MCF 10A (cell line): ENCODE measurements at regions not wholly inside any gene's neighbourhood (a gene's known extent, or its start where the extent isn't known, plus 50 kb on each side); places are given as distances from the start of the nearest gene placed in this dataset.

Experiments used
- BruUV-seq: library from RNA; stranded (reverse); fragments of 400-500 nt; replicated peaks from 2 replicates; lab custom pipeline; 2021; lab: Mats Ljungman, UMichigan
- CTCF ChIA-PET: fragments of 300-600 bp; sonication (Branson Sonifier 250); formaldehyde crosslinking; extraction: SDS; loops from one replicate; lab custom pipeline; 2021; ENCODE audit warnings: antibody characterized with exemption, inconsistent platforms; lab: Yijun Ruan, JAX
- POLR2A ChIA-PET: fragments of 300-600, 350-650 bp; sonication (Branson Sonifier 250); formaldehyde crosslinking; extraction: SDS; loops from one replicate; lab custom pipeline; 2020; ENCODE audit warnings: antibody characterized with exemption, inconsistent platforms; lab: Yijun Ruan, JAX
- DNase-seq: peaks from one replicate; pipeline ENCODE4 v3.0.0-alpha.2; 2018; ENCODE audit not compliant: unreplicated experiment
- H3K27ac Mint-ChIP-seq: one replicate; pipeline ENCODE4 v1.8.0; 2022; ENCODE audit warnings: mild to moderate bottlenecking, low read depth, mixed read lengths; ENCODE audit not compliant: unreplicated experiment
- H3K27me3 Mint-ChIP-seq: one replicate; pipeline ENCODE4 v1.8.0; 2022; ENCODE audit warnings: mixed read lengths; ENCODE audit not compliant: insufficient read depth, unreplicated experiment
- H3K36me3 Mint-ChIP-seq: one replicate; pipeline ENCODE4 v1.8.0; 2022; ENCODE audit warnings: mild to moderate bottlenecking, moderate library complexity, mixed read lengths; ENCODE audit not compliant: insufficient read depth, unreplicated experiment
- H3K4me1 Mint-ChIP-seq: one replicate; pipeline ENCODE4 v1.8.0; 2022; ENCODE audit warnings: mixed read lengths; ENCODE audit not compliant: insufficient read depth, unreplicated experiment
- H3K4me3 Mint-ChIP-seq: one replicate; pipeline ENCODE4 v1.8.0; 2022; ENCODE audit warnings: mild to moderate bottlenecking, moderate library complexity, mixed read lengths; ENCODE audit not compliant: unreplicated experiment
- H3K9me3 Mint-ChIP-seq: one replicate; pipeline ENCODE4 v1.8.0; 2022; ENCODE audit warnings: mixed read lengths; ENCODE audit not compliant: unreplicated experiment
- intact Hi-C: fragments of 100-400 bp; cut with micrococcal nuclease; formaldehyde crosslinking; loops from 2 replicates; pipeline ENCODE4 v1.14.1; 2022
- TF ChIP-seq, protein P1 (sequence below): fragments of 200-600 bp; IDR thresholded peaks from one replicate; pipeline ENCODE4 v1.8.0; 2022; ENCODE audit warnings: antibody characterized with exemption, mild to moderate bottlenecking; ENCODE audit not compliant: unreplicated experiment

DNA sequence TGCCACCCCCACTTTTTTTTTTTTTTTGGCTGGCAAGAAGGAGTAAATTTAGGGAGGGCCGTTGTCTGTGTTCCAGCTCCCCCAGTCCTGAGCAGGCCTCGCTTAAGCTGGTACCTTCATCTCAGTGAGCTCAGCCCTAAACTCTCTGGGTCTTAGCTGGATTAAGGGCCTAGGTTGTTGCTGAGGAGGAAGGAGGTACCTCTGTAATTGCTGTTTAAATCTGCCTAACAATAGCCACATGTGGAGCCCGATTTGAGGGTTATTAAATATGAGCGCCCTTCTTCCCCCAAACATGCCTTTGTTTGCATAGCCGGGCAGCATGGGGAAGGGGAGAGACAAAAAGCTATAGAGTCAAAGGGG lies 179.0 kb upstream of the PITX1 start:
- no peak overlapping the region for H3K27ac Mint-ChIP-seq
- no peaks in the 10 kb centered on the region for H3K36me3 Mint-ChIP-seq
- intact Hi-C loops = no loop called here
- peaks cover 6% of the 10 kb centered on the region for H3K9me3 Mint-ChIP-seq
- no TSS peak for BruUV-seq
- H3K4me3 Mint-ChIP-seq = no peak overlapping the region
- POLR2A ChIA-PET = no interaction called here
- peaks cover 14% of the 10 kb centered on the region for H3K27me3 Mint-ChIP-seq
- H3K4me1 Mint-ChIP-seq = peaks cover 14% of the 10 kb centered on the region
- TF ChIP-seq, protein P1, sequence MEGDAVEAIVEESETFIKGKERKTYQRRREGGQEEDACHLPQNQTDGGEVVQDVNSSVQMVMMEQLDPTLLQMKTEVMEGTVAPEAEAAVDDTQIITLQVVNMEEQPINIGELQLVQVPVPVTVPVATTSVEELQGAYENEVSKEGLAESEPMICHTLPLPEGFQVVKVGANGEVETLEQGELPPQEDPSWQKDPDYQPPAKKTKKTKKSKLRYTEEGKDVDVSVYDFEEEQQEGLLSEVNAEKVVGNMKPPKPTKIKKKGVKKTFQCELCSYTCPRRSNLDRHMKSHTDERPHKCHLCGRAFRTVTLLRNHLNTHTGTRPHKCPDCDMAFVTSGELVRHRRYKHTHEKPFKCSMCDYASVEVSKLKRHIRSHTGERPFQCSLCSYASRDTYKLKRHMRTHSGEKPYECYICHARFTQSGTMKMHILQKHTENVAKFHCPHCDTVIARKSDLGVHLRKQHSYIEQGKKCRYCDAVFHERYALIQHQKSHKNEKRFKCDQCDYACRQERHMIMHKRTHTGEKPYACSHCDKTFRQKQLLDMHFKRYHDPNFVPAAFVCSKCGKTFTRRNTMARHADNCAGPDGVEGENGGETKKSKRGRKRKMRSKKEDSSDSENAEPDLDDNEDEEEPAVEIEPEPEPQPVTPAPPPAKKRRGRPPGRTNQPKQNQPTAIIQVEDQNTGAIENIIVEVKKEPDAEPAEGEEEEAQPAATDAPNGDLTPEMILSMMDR = no peak
- DNase-seq = no peak
- CTCF ChIA-PET = interaction anchor here (0.7 to 2.2 kb wide), 5 partner anchors 8 to 119 kb away, joined by 3 to 8 read pairs (median 4); no protein-coding TSS in a partner anchor

DNA sequence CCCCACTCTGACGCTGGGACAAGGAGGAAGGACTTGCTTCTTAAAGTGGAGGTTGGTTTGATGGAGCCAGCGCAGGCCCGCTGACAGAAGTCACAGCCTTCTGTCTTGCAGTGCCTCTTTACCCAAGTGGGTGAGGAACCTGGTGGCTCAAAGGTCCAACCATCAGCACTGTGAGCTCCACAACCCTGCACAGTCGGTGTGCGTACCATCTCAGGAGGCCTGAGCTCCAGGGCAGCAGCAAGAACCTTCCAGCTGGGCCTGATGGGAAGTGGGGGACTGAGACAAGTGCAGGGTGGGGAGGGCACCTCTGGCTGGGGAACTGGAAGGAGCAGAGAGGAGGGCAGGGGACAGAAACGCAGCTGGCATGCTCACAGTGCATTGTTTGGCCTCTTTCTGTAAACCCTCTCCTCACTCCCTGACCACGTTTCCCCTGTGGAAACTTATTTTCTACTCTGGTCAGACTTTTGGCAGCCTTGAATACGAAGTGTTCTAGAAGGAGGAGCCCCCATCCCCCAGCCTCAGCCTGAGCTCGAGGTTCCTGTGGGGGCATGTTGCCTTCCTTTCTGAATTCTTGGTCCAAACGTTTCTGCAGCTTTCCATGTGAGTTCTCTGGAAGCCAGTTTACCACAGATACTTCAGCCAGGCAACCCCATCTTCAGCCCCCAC lies 178.5 kb upstream of the PITX1 start:
- Mint-ChIP-seq H3K9me3 (peaks cover 6% of the 10 kb centered on the region), H3K27me3 (peaks cover 14% of the 10 kb centered on the region), H3K27ac (no peak overlapping the region), H3K4me3 (no peak overlapping the region), H3K36me3 (no peaks in the 10 kb centered on the region), H3K4me1 (peaks cover 14% of the 10 kb centered on the region)
- intact Hi-C loops = no loop called here
- no TSS peak for BruUV-seq
- no peak for DNase-seq
- TF ChIP-seq, protein P1 = no peak
- ChIA-PET CTCF (interaction anchor here (0.6 to 2.6 kb wide), 7 partner anchors 8 to 179 kb away, joined by 3 to 14 read pairs (median 4); no protein-coding TSS in a partner anchor), POLR2A (interaction anchor here (0.5 to 0.6 kb wide), 2 partner anchors 101 to 306 kb away, joined by 4 read pairs; no protein-coding TSS in a partner anchor)

DNA sequence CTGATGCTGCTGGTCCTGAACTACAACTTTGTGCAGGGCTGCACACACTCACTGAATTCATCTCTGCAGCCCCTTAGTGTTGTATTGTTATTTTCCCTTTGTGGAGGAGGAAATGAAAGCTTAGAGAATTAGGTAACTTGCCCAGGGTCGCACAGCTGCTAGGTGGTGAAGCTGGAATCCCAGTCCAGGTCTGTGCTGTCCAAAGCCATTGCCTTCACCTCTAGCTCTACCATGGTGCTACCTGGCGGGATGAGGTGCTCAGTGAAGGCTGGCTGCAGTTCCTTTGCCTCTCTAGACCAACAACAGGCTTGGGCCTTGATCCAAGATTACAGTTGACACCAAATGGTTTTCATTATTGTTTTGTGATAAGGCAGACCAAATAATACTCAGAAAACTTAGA lies 177.8 kb upstream of the PITX1 start:
- Mint-ChIP-seq H3K36me3 (no peaks in the 10 kb centered on the region), H3K27me3 (peaks cover 14% of the 10 kb centered on the region), H3K9me3 (peaks cover 6% of the 10 kb centered on the region), H3K4me3 (no peak overlapping the region), H3K4me1 (peaks cover 14% of the 10 kb centered on the region), H3K27ac (no peak overlapping the region)
- POLR2A ChIA-PET = interaction anchor here (0.6 kb wide), 1 partner anchor 305 kb away, joined by 4 read pairs; no protein-coding TSS in a partner anchor
- TF ChIP-seq, protein P1 = no peak
- no peak for DNase-seq
- no TSS peak for BruUV-seq
- intact Hi-C loops = no loop called here
- CTCF ChIA-PET = interaction anchor here (0.6 to 2.6 kb wide), 4 partner anchors 10 to 179 kb away, joined by 3 to 14 read pairs (median 6); no protein-coding TSS in a partner anchor

DNA sequence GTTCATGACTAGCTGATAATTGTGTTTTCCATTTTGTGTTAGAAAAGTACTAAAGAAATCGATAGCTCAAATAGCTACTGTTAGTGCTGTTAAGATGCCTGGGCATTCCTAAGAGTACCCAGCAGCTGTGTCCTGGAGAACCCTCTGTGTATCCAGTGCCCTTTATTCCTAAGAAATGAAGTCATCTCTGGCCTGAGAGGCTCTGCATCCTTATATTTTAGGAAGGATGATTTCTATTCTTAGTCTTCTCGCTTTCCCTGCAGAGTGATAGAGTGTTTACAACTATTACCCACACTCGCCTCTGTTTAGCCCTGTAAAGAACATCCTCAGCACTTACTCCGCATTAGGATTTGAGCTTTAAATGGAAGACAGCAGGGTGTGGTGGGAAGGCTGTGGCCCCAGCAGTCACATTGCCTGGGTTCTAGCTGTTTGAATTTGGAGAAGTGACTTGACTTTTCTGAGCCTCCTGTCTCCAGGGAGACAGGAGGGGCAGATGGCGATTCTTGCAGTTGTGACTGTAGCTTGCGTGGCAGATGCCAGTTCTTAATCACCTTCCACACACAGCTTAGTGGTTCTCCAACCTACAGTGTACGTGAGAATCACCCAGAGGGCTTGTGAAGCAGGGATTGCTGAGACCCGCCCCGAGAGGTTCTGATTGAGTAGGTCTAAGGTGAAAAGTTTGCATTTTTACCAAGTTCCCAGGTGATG lies 177.2 kb upstream of the PITX1 start:
- peaks cover 10% of the 10 kb centered on the region for H3K27me3 Mint-ChIP-seq
- no peaks in the 10 kb centered on the region for H3K36me3 Mint-ChIP-seq
- H3K27ac Mint-ChIP-seq = no peak overlapping the region
- ChIA-PET CTCF (interaction anchor here (0.6 to 2.6 kb wide), 3 partner anchors 10 to 32 kb away, joined by 4 to 14 read pairs (median 9); no protein-coding TSS in a partner anchor), POLR2A (no interaction called here)
- H3K4me1 Mint-ChIP-seq = peaks cover 14% of the 10 kb centered on the region
- TF ChIP-seq, protein P1 = no peak
- no peak overlapping the region for H3K4me3 Mint-ChIP-seq
- intact Hi-C loops = no loop called here
- no TSS peak for BruUV-seq
- no peak for DNase-seq
- H3K9me3 Mint-ChIP-seq = peaks cover 6% of the 10 kb centered on the region
